Activated T-helper 17 cell treated with anti-CD3 and anti-CD28 coated beads, Interleukin-2, amount 50 U/mL, for 72 hours (primary cell): ENCODE measurements at regions not wholly inside any gene's neighbourhood (a gene's known extent, or its start where the extent isn't known, plus 50 kb on each side); places are given as distances from the start of the nearest gene placed in this dataset.
"Not testable (repeated sequence)": the region's sequence is repeated elsewhere in the genome, so short reads cannot be mapped to it uniquely, and the experiment has no call there.

Experiments
- ATAC-seq: fragments of 150-1000 bp; cut with Tn5 transposase; replicated peaks from 2 replicates; pipeline ENCODE4 v1.10.0; 2021; ENCODE audit warnings: mild to moderate bottlenecking, moderate library complexity
- H3K27ac Mint-ChIP-seq: one replicate; pipeline ENCODE4 v1.8.0; 2022; ENCODE audit warnings: mixed read lengths
- H3K27me3 Mint-ChIP-seq: one replicate; pipeline ENCODE4 v1.8.0; 2022; ENCODE audit warnings: mixed read lengths
- H3K36me3 Mint-ChIP-seq: one replicate; pipeline ENCODE4 v1.8.0; 2022; ENCODE audit warnings: low read depth, mild to moderate bottlenecking, mixed read lengths
- H3K4me1 Mint-ChIP-seq: one replicate; pipeline ENCODE4 v1.8.0; 2022; ENCODE audit warnings: mixed read lengths
- H3K4me3 Mint-ChIP-seq: one replicate; pipeline ENCODE4 v1.8.0; 2022; ENCODE audit warnings: mild to moderate bottlenecking, mixed read lengths
- H3K9me3 Mint-ChIP-seq: one replicate; pipeline ENCODE4 v1.8.0; 2022; ENCODE audit warnings: mixed read lengths

DNA sequence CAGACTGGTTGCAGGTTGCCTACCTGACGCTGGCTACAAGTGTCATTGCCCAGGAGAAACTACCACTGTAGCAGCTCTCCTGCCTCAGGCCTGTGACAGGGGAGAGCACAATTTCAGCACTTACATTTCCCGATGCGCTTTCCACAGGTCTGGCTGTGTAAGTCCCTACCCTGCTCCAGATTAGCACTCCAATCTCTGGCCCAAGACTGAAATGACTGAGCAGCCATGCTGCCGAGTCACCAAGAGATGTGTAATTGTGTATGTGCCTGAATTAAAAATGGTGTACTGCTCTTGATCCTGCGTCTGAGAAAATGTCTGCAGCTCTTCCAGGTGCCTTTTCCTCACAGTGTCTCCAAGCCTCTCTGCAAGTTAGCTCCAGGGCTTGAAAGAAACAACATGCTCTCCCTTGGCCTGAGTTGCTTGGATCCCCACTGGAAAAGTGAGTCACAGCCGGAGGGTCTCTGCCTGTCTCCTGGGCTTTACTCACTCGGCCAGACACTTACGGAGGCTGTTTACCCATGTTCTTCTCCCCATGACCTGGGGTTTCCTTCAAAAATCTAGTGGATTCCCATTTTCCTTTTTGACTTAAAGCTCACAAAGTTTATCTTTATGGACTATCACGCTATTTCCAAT lies 1001.7 kb upstream of the KCND2 start:
- no peaks in the 10 kb centered on the region for H3K4me1 Mint-ChIP-seq
- H3K4me3 Mint-ChIP-seq, result no peak overlapping the region
- H3K9me3 Mint-ChIP-seq, result peaks cover 13% of the 10 kb centered on the region
- H3K36me3 Mint-ChIP-seq, result no peaks in the 10 kb centered on the region
- H3K27me3 Mint-ChIP-seq, result no peaks in the 10 kb centered on the region
- no peak overlapping the region for H3K27ac Mint-ChIP-seq
- ATAC-seq, result no peak

- Mint-ChIP-seq H3K27me3 (no peaks in the 10 kb centered on the region), H3K4me1 (no peaks in the 10 kb centered on the region), H3K36me3 (no peaks in the 10 kb centered on the region), H3K9me3 (peaks cover 25% of the 10 kb centered on the region), H3K4me3 (no peak overlapping the region), H3K27ac (no peak overlapping the region)
- ATAC-seq, result no peak
Observed at GRCh38 chr7:119281181-119281846, 991.7 kb upstream of the KCND2 start.

GRCh38 chr7:119283353-119283752 lies 989.6 kb upstream of the KCND2 start:
- Mint-ChIP-seq H3K4me1 (no peaks in the 10 kb centered on the region), H3K9me3 (peaks cover 18% of the 10 kb centered on the region), H3K27me3 (no peaks in the 10 kb centered on the region), H3K27ac (no peak overlapping the region), H3K4me3 (no peak overlapping the region), H3K36me3 (no peaks in the 10 kb centered on the region)
- ATAC-seq, result no peak

GRCh38 chr7:119288416-119288815 lies 984.6 kb upstream of the KCND2 start:
- Mint-ChIP-seq H3K36me3 (no peaks in the 10 kb centered on the region), H3K9me3 (peaks cover 8% of the 10 kb centered on the region), H3K27ac (no peak overlapping the region), H3K27me3 (no peaks in the 10 kb centered on the region), H3K4me3 (no peak overlapping the region), H3K4me1 (no peaks in the 10 kb centered on the region)
- ATAC-seq, result no peak

DNA sequence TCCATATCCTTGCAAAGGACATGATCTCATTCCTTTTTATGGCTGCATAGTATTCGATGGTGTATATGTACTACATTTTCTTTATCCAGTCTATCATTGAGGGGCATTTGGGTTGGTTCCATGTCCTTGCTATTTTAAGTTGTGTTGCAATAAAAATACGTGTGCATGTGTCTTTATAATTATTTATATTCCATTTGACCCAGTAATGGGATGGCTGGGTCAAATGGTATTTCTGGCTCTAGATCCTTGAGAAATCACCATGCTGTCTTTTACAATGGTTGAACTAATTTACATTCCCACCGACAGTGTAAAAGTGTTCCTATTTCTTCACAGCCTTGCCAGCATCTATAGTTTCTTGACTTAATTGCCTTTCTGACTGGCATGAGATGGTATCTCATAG lies 972.6 kb upstream of the KCND2 start:
- not testable (repeated sequence) for H3K4me1 Mint-ChIP-seq, H3K36me3 Mint-ChIP-seq, ATAC-seq, H3K4me3 Mint-ChIP-seq, H3K9me3 Mint-ChIP-seq, H3K27ac Mint-ChIP-seq, H3K27me3 Mint-ChIP-seq

- no peaks in the 10 kb centered on the region for H3K27me3 Mint-ChIP-seq
- no peak overlapping the region for H3K27ac Mint-ChIP-seq
- no peak for ATAC-seq
- H3K9me3 Mint-ChIP-seq, result no peaks in the 10 kb centered on the region
- H3K4me1 Mint-ChIP-seq, result no peaks in the 10 kb centered on the region
- H3K4me3 Mint-ChIP-seq, result no peak overlapping the region
- H3K36me3 Mint-ChIP-seq, result no peaks in the 10 kb centered on the region
Observed at GRCh38 chr7:119320316-119320715, 952.7 kb upstream of the KCND2 start.

DNA sequence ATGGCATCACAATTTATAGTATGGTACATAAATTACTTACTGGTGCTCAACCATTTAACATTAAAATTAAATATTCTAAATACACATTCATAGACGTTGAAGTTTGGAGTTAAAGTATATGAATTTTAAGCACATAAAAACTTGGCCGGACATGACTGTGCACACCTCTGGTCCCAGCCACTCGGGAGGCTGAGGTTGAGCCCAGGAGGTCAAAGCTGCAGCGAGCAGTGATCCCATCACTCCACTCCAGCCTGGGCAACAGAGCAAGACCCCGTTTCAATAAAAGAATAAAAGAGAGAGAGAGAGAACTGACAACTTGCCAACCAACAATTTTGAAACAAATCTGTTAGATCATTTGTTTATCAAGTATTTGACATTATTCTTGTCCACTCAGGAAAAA lies 943.3 kb upstream of the KCND2 start:
- Mint-ChIP-seq H3K36me3 (no peaks in the 10 kb centered on the region), H3K4me1 (no peaks in the 10 kb centered on the region), H3K9me3 (peaks cover 18% of the 10 kb centered on the region), H3K27ac (no peak overlapping the region), H3K4me3 (no peak overlapping the region), H3K27me3 (no peaks in the 10 kb centered on the region)
- ATAC-seq, result no peak

GRCh38 chr7:119335405-119335804 lies 937.6 kb upstream of the KCND2 start:
- peaks cover 11% of the 10 kb centered on the region for H3K9me3 Mint-ChIP-seq
- H3K27me3 Mint-ChIP-seq, result no peaks in the 10 kb centered on the region
- H3K36me3 Mint-ChIP-seq, result no peaks in the 10 kb centered on the region
- H3K27ac Mint-ChIP-seq, result no peak overlapping the region
- H3K4me3 Mint-ChIP-seq, result no peak overlapping the region
- ATAC-seq, result no peak
- no peaks in the 10 kb centered on the region for H3K4me1 Mint-ChIP-seq

GRCh38 chr7:119341822-119342221 lies 931.2 kb upstream of the KCND2 start:
- Mint-ChIP-seq H3K4me1 (no peaks in the 10 kb centered on the region), H3K4me3 (no peak overlapping the region), H3K27ac (no peak overlapping the region), H3K9me3 (peaks cover 3% of the 10 kb centered on the region), H3K27me3 (no peaks in the 10 kb centered on the region), H3K36me3 (no peaks in the 10 kb centered on the region)
- ATAC-seq, result no peak

DNA sequence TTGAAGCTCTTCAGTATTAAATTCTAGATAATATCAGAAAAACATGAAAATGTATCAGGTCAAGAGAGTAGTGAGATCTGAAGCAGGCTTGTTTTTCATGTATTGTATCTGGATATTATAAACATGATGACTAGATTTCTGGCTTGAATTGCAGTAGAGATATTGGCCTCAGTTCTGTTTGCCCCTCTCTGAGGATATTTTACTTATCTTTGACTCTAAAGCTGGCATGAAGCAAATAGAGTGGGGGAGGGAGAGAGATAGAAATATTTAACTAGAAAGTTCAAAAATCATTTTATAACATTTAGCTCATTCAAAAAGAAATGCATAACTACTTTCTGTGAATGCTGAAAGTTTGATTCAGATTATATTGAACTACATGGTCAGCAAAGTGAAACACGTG lies 929.7 kb upstream of the KCND2 start:
- no peak overlapping the region for H3K27ac Mint-ChIP-seq
- peaks cover 3% of the 10 kb centered on the region for H3K9me3 Mint-ChIP-seq
- H3K27me3 Mint-ChIP-seq, result no peaks in the 10 kb centered on the region
- ATAC-seq, result no peak
- H3K4me3 Mint-ChIP-seq, result no peak overlapping the region
- no peaks in the 10 kb centered on the region for H3K4me1 Mint-ChIP-seq
- no peaks in the 10 kb centered on the region for H3K36me3 Mint-ChIP-seq

GRCh38 chr7:119344466-119344865 lies 928.5 kb upstream of the KCND2 start:
- H3K27me3 Mint-ChIP-seq, result no peaks in the 10 kb centered on the region
- H3K4me1 Mint-ChIP-seq, result no peaks in the 10 kb centered on the region
- no peak overlapping the region for H3K27ac Mint-ChIP-seq
- H3K4me3 Mint-ChIP-seq, result no peak overlapping the region
- no peaks in the 10 kb centered on the region for H3K36me3 Mint-ChIP-seq
- ATAC-seq, result no peak
- H3K9me3 Mint-ChIP-seq, result peaks cover 11% of the 10 kb centered on the region

GRCh38 chr7:119348491-119348890 lies 924.5 kb upstream of the KCND2 start:
- H3K36me3 Mint-ChIP-seq, result no peaks in the 10 kb centered on the region
- no peaks in the 10 kb centered on the region for H3K27me3 Mint-ChIP-seq
- no peak overlapping the region for H3K27ac Mint-ChIP-seq
- ATAC-seq, result no peak
- peaks cover 11% of the 10 kb centered on the region for H3K9me3 Mint-ChIP-seq
- no peak overlapping the region for H3K4me3 Mint-ChIP-seq
- no peaks in the 10 kb centered on the region for H3K4me1 Mint-ChIP-seq

DNA sequence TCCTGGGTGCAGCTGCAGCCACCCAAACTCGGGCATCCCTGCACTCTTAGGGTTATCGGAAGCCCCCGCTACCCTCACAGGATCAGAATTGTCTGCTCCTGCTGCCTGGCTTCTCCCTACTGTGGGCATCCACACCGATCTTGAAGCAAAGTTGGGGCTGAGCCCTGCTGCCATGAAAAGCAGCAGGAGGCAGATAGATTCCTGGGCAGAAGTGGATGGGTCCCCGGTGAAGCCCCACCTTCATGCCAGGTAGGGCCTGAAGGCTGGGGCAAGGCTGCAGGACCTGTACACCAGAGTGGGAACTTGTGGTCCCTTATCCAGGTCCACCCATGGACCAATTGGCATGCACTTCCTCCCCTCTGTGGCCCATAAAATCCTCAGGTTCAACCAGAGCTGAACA lies 922.6 kb upstream of the KCND2 start:
- H3K36me3 Mint-ChIP-seq, result no peaks in the 10 kb centered on the region
- no peak for ATAC-seq

DNA sequence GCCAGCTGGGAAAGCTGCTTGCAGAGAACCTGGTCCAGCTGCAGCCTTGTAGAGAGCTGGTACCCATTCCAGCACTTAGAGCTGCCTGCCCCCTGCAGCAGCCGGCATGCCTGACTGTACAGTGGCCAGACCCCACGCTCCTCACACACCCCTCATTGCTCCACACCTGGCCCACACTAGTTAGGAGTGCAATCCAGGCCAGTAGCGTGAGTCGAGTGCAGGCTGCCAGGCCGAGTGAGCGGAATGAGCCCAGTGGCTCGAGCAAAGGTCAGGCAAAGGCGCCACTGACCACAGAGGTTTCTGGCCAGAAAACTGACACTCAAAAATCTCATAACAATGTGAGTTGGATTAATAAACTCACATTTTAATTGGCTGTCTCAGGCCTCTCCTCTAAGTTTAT lies 921.7 kb upstream of the KCND2 start:
- no peak overlapping the region for H3K4me3 Mint-ChIP-seq
- peaks cover 11% of the 10 kb centered on the region for H3K9me3 Mint-ChIP-seq
- ATAC-seq, result no peak
- H3K4me1 Mint-ChIP-seq, result no peaks in the 10 kb centered on the region
- no peak overlapping the region for H3K27ac Mint-ChIP-seq
- H3K27me3 Mint-ChIP-seq, result no peaks in the 10 kb centered on the region
- no peaks in the 10 kb centered on the region for H3K36me3 Mint-ChIP-seq

More for the DNA sequence above, 922.6 kb upstream of the KCND2 start:
- Mint-ChIP-seq H3K4me1 (no peaks in the 10 kb centered on the region), H3K9me3 (peaks cover 11% of the 10 kb centered on the region), H3K4me3 (no peak overlapping the region), H3K27me3 (no peaks in the 10 kb centered on the region), H3K27ac (no peak overlapping the region)

DNA sequence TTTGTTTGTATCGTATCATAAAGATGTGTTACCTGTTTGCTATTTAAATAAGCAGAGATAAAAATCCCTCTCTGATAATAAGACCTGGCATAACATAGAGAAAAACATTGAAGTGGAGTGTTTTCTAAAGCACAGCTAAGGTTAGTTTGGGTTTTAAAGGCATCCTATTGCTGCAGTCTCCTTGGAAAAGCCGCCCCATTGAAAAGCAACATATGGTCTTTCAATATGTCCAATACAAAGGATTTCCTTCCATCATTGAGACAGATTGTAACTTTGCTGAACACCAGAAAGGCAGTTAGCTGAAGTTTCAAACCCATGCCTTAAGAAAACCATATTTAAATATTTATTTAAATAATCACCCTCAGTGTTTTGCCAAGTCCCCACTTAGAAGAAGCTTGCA lies 898.5 kb upstream of the KCND2 start:
- ATAC-seq, result no peak
- Mint-ChIP-seq H3K4me1 (no peaks in the 10 kb centered on the region), H3K4me3 (no peak overlapping the region), H3K36me3 (no peaks in the 10 kb centered on the region), H3K9me3 (peaks cover 11% of the 10 kb centered on the region), H3K27ac (no peak overlapping the region), H3K27me3 (no peaks in the 10 kb centered on the region)
